ENCODE measurements at regions not wholly inside any gene's neighbourhood (a gene's known extent, or its start where the extent isn't known, plus 50 kb on each side); places are given as distances from the start of the nearest gene placed in this dataset.

GRCh38 chr12:4223273-4223845, 50.2 kb upstream of the CCND2 start:
- DNase-seq = no peak

DNA sequence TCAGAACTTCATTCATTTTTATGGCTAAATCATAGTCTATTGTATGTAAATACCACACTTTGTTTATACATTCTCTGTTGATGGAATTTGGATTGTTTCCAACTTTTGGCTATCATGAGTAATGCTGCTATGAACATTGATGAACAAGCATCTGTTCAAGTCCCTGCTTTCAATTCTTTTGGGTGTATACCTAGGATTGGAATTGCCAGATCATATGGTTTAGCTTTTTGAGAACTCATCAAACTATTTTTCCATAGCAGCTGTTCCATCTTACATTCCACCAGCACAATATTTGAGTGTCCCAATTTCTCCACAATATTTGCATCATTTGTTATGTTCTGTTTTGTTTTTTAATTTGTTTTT, 52.3 kb upstream of the CCND2 start:
- no peak for DNase-seq

DNA sequence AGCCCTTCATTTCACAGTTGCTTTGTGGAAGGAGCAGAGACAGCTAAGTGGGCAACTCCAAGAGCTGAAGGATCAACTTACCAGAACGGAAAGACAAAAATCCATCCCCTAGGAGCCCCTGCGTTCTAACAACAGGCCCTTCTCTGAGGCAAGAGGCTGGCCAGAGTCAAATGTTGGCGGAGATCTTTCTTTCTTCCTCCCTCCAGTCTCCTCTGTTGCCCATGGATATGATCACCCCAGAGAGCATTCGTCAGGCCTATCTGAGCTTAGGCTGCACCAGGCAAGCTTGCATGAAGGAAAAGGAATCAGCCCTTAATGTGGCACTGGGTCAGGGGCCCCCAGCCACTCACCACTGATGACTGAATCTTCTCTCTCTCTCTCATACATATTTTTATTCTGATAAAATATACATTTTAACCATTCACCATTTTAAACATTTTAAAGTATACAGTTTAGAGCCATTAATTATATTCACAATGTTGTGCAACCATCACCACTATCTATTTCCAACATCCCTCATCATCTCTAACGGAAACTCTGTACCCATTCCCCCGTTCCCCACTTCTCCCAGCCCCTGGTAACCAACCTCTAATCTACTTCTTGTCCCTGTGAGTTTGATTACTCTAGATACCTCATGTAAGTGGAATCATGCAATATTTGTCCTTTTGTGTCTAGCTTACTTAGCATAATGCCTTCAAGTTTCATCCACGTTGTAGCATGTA, 52.9 kb upstream of the CCND2 start:
- no peak for DNase-seq

DNA sequence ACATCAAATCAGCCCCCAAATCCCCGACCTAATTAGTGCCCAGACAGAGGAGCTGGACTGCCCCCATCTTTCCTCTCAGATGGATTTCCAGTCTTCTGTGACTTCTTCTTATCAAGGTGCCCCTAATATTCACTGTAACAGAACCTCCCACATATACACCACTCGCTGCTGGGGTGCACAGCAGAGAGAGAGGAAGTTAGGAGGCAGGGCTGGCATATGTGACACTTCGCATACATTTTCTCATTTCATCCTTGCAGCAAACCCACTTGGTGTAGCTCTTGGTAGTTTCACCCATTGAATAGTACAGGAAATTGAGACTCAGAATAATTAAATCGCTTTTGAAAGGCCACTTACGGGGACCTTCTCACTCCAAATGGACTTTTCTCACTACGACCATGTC, 56.5 kb upstream of the CCND2 start:
- DNase-seq = no peak

DNA sequence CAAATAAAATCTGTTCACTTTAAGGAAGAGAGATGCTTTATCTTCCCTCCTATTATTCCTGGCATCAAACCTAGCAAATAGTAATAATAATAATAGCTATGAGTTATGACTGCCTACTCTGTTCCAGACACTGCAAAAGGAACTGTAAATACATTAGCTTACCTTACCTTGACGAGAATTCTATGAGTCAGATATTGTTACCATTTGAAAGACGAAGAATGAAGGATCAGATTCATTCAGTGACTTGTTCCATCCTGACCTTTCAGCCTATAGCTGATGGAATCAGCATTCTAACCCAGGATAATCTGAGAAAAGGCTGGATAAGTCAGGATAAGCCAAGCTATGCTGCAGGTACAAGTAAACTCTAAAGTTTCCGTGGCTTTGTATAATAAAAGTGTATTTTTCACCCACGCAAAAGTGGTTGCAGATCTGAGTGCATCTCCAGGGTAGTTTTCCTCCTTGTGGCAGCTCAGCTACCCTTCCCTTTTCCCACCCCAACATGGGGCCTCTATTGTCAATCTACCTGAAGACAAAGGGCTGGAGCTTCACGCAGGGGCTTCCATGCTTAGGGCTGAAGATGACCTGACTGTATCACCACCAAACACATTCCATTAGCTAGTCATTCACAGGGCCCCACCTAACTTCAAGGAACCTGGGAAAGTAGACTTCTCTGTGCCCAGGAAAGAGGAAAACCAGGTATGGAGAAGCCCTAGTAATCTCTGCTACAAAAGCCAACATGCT, 57.2 kb upstream of the CCND2 start:
- no peak for DNase-seq

DNA sequence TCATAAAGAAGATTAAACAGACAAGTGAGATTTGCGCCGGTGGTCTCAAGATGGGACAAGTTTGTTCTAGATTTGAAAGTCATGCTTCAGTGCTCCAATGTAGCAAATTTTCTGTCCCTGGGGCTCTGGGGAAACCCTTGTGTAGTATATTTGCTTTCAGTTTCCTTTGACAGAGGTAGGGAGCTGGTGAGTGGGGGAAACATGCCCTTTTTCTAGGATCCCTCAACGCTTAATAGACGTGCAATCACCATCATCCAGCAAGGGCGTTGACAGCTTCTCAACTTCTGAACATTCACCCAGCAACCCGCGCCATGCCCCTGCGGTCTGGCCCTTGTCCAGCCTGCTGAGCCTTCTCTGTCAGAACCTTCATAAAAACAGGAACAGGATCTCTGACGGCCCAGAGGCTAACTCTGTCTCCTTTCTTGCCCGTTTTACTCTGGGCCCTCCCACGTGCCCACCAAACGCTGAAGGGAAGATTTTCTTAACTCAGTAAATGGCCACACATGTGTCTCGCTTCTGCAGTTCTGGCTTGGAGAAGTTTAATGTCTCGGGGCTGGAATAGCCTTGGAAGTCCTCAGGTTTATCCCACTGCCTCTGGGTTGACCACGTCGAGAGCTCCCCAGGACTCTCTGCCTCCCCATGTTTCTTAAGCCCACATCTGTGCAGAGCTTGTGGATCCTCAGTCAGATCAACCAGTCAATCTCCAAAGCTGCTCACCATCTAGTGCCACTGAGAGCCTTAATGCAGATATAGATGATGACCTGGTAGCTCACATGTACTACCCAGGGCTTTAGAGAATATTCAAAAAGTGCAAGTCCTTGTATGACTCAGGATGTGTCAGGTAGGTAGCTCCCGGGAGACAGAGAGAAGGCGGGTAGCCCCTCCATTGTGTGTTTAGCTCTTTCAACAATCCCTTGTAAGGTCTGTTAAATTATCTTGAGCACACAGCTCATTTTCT, 58.1 kb upstream of the CCND2 start:
- peak; percentile 95 for DNase-seq

DNA sequence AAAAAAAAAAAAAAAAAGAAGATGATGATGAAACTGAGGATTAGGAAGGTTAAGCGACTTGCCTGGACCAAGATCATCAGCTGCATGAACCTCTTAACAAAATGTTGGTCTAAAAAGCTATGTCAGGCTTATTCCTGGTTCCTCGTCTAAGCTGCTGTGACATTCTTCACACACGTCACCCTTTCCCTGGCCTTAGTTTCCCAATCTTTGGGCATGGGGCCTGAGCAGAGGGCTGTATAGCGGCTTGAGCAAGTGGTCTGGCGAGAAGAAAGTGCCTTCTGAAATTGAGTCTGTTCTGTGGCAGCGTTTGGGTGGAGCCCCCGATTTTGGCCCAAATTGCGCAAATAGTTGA, 58.7 kb upstream of the CCND2 start:
- no peak for DNase-seq

DNA sequence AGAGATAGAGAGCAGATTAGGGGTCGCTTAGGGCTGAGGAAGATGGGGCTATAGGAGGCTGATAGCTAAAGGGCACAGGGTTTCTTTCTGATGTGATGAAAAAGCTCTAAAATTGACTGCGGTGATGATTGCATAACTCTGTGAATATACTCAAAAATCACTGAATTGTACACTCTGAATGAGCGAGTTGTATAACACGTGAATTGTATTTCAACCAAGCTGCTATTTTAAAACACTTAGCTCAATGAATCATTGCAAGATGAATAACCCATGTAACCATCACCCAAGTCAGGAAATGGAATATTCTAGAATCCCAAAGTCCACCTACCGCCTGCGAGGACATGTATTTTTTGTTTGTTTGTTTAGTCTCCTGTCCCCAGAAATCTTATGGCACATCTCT, 60.1 kb upstream of the CCND2 start:
- DNase-seq = no peak

GRCh38 chr12:4212845-4213244, 60.7 kb upstream of the CCND2 start:
- DNase-seq = no peak

- DNase-seq = no peak
These were observed 62.2 kb upstream of the CCND2 start for GRCh38 chr12:4211372-4211771.

GRCh38 chr12:4210183-4210582, 63.4 kb upstream of the CCND2 start:
- no peak for DNase-seq

GRCh38 chr12:4206470-4206869, 67.1 kb upstream of the CCND2 start:
- no peak for DNase-seq

- peak; percentile 13 for DNase-seq
These were observed 69.7 kb upstream of the CCND2 start for GRCh38 chr12:4203772-4204376.

GRCh38 chr12:4202918-4203317, 70.6 kb upstream of the CCND2 start:
- DNase-seq = no peak

DNA sequence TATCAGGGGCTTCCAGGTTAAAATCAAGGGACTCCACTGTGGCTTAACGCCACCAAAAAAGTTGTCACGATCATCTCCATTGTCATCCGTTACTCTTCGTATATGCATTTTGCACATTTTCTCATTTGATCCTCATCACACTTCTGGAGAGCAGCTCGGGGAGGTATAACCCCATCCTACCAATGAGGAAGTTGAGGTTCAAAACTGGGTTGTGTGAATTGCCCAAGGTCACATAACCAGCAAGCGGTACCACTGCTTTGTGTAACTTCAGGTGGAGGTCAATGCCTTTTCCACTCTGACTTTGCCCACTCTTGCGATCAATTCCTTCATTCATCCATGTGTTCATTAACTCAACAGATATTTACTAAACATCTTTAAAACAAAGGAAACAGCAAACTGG, 71.1 kb upstream of the CCND2 start:
- DNase-seq = no peak

DNA sequence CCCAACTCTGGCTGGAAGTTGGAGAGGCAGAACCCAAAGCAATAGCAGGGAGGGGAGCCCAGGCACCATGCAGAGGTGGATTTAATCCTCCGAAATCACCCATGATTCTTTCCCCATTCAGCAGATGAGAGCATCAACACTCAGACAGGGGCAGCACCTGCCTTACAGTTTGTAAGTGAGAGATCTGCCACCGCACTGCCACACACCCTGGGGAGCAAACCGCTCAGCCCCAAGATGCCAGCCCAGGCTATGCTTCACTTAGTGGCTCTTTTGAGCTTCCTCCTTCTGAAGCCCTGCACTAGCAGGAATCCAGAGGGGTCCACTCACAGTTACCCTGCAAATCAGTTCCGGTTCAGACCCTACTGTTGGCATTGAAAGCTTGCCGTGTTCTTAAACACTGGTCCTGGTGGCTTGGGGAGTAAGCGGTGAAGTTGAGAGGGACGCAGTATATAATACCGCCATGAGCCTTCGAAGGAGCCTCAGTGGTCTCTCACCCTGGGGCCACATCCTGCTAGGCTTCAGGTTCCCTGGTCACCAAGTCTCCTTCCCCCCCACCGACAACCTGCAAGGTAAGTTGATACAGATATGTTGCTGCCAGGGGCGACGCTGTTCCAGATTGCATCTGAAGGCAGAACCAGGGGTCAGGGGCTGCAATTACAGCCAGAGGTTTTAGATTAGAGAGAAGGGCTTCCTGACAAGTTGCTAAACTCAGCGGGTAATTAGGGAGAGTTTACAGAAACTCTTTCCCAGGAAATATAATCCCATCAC, 72.0 kb upstream of the CCND2 start:
- no peak for DNase-seq

- DNase-seq = no peak
These were observed 75.4 kb upstream of the CCND2 start for GRCh38 chr12:4197922-4198763.

DNA sequence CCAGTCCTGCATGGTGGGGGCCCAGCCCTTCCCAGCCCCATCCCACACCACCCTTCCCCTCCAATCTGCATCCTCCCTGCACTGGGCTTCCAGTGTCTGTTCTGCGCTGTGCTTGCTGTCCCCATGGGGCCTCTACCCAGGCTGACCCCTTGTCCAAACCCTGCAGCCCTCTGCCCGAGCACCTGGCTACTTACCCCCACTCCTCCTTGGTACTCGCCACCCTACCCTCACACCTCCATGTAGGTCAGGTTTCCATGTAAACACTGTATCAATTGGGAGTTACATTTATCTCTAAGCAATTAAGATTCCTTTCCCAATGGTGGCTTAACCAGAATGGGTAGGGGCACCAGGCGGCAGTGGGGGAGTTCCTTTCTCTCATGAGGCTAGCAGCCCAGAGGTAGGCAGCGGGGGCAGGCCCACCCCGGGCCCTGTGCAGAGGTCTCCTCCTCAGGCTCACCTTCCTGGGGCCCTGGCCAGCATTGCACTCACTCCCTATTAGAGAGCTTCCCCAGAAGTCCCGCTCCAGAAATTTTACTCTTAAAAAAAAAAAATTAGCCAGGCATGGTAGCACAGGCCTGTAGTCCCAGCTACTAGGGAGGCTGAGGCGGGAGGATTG, 76.6 kb upstream of the CCND2 start:
- DNase-seq = no peak

DNA sequence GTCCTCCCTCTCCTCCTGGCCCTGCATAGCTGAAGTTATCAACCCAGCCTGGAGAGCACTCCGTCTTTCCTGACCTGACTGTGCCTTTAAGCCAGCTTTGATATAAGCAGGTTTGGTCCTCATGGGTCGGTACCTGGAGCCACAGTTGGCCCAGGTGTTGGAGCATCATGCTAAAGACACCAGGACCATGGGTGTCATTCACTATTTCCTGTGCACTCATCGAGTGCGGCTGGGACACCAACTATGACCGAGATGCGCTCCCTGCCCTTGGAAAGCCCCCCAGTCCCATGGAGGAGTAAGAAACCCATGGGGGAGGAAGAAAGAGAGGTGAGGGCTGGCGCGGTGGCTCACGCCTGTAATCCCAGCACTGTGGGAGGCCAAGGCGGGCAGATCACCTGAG, 78.9 kb upstream of the CCND2 start:
- DNase-seq = no peak

DNA sequence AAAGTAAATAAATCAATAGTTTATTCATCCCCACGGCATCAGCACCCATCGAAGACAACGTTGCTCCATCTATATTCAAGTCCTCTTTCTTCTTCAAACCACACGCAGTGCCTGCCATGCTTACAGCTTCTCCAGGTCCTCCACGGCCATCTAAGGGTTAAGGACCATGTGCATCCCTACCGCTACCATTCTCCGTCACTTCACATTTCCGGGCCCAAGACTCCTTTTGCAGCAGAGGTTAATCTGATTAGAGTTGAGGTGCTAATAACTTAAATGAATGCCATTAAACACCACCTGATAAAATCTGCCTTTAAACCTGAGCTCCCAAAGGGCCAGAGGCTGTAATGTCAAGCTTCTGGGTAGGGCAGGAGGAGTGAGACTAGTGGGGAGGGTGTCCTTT, 79.7 kb upstream of the CCND2 start:
- no peak for DNase-seq

GRCh38 chr12:4191642-4192041, 81.9 kb upstream of the CCND2 start:
- no peak for DNase-seq
